Dedifferentiated amniotic fluid mesenchymal stem cell (primary cell): ENCODE measurements at regions not wholly inside any gene's neighbourhood (a gene's known extent, or its start where the extent isn't known, plus 50 kb on each side); places are given as distances from the start of the nearest gene placed in this dataset.

Experiments used
- DNase-seq: peaks from one replicate; pipeline ENCODE4 v3.0.0-alpha.2; 2016; ENCODE audit errors: extremely low spot score

DNA sequence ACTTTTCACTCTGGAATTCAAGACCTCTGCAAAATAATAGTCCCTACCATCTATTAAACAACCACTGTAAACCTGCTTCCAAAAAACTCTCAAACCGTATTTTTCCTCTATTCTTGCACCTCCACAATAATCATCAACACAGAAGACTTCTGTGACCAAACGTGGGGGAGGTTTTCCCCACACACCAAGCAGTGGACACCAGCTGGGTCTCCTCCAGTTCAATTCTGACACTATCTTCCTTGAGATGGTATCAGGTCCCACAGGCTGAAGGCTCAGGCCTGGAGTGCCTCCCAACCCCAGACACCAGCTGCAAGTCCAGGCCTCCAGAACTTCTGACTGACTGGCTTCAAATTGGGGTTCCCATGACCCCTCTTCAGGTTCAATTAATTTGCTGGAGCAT is 89.6 kb upstream of the RAP2B start:
- DNase-seq = no peak

DNA sequence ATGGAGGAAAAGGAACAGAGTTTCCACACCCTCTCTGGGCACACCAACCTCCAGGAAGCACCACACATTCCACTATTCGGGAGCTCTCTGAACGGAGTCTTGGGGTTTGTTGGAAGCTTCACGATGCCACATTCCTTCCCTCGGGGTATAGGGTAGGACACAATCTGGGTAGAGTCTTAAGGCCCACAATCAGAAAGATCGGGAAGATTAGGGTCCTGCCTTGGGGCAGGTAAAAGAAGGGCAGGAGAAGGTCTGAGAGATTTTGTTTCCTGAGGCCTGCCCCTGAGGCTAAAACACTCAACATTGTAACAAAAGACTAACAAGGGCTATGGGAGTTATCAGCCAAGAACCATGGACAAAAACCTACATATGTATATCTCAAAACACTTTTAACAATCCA is 89.2 kb upstream of the RAP2B start:
- no peak for DNase-seq

DNA sequence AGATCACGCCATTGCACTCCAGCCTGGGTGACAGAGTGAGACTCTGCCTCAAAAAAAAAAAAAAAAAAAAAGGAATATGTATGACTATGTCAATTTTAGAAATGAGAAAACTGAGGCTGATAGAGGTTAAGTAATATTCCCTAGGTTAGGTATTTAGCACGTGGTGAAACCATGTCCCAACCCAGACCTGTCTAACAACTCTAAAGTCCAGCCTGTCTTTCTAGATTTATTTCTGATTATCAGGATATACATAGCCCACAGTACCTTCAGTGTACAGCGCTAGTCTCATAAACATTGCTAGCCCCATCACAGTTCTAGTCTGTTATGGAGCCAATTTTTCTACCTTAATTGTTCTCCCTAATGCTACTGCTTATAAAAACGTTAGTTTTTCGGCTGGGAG is 88.4 kb upstream of the RAP2B start:
- no peak for DNase-seq

DNA sequence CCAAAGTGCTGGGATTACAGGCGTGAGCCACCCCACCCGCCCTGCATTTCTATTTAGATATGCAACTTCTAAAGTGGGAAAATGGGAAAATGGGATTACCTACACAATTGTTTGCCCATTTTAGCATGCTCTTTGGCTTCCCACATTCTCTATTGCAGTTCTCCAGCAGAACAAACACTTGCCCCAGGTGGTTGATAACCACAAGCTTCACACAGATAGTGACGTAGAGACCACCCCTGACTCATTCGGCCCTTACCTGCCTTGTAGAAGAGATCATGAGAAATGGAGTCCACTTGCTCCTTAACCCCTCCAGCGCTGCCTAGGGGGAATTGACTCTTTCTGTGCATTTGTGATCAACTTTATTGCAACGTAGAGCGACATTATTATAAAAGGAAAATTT is 83.2 kb upstream of the RAP2B start:
- no peak for DNase-seq

DNA sequence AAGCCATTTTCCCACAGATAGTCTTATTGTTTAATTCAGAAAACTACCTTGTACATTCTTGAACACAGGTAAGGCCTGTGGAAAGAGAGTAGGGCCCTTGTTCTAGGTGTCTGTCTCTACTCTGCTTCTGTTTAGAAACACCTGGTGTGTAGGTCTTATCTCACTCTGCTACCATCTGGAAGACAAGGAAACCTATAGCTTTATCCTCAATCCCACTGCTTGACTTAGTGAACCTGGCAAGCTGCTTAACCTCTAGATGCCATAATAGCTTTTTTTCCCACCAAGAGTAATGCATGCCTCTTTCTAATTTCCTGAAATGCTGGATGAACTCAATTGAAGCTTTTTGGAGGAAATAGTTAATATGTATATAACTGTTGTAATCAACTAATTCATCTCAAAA is 82.6 kb upstream of the RAP2B start:
- no peak for DNase-seq

DNA sequence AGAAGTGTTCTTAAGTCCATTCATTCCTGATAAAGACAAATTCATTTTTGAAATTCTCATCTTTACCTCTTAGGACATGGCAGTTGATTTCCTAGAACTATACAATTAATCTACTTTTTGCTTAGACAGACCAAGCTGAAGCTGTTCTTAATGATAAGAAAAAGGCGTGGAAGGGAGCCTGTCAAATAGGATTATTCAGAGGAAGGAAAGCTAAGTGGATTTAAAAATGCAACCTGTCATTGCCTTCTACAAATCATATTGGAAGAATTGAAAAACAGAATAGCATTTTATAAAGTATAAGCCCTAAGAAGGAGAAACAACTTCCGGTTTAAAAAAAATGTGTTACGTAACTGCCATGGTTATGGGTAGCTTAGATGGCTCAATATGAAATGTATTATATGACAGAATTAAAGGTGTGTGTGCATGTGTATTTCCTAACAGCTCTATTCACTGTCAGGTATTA is 81.2 kb upstream of the RAP2B start:
- DNase-seq = no peak

DNA sequence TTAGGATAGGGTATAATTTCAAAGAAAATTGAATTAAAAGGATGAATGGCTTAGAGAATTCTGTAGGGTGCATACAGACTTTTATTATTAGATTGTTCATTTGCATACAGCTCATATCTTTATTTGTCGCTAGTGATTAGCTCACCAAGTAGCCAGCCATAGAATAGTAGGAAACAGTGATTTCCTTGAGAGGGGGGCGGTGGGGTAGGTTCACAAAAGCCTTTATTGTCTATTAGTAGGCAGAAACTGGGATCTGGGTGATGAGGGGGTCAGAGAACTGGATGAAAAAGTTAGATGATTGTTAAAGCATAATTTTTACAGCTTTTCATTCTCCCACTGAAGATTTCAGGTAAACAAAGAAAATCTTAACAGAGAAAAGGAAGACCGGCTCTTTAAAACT is 77.6 kb upstream of the RAP2B start:
- DNase-seq = no peak

DNA sequence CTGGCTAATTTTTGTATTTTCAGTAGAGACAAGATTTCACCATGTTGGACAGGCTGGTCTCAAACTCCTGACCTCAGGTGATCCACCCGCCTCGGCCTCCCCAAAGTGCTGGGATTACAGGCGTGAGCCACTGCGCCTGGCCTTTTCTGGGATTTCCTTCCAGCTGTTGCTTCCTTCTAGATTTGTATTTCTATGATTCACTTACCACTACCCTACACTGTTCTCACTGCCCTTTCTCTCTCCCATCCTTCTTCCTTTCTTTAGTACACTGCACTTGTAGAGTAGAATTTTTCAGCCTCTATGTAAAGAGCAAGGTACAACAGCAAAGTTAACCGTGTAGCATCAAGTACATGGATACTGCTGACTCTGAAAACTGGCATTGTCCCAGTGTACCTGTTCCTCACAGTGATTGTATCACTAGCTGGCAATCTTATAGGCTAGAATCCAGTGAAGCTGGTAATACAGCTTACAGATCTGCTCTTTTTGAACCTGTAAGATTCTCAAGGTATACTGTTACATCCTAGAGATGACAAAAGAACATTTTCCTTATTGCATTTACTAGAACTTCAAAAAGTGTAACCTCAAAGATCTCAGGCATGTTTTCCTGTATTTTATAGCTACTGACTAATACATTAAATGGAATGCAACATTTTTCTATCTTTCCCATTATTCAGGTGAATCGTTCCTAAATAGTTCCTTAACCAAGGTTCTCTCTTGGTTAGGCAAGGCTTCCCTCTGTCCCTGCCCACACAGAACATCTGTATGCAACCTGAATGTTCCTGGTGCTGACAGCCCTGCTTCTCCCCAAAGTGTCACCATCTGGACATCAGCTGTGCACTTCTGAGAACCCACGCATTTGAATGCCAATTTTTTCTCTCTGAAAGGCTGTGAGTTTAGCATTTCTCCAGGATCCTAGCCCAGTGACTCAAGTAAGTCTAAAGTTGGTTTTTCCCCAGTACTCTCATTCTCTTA is 74.1 kb upstream of the RAP2B start:
- DNase-seq = no peak

DNA sequence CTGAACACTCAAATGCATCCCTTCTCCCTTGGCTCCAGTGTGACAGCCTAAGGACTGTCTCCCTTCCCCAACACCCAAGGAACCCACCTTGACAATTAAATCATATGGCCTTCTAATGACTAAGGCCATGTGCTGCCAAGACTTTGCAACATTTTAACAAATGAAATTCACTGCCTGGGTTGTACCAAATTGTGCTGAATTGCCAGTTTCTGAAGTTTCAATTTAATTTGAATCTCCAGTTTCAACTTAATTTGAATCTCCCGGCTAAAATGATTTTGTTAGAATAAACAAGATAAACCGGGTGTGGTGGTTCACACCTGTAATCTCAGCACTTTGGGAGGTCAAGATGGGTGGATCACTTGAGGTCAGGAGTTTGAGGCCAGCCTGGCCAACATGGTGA is 72.4 kb upstream of the RAP2B start:
- no peak for DNase-seq

DNA sequence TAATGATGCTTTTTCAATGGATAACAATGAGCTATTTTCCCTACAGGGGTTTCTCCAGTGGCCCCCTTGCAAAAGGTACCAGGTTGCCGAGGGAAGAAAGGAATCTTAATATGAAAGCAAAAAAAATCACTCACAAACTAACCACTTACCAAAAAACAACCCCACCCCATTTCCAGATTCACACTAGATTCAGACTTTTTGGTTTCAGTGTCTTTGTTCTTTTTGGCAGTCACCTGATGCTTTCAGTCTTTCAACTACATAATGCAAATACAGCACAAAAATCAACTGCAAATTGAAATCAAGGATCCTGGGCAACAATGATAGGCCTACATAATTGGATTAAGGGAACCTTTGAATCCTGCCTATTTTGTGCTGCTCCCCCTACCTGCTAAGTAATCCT is 71.1 kb upstream of the RAP2B start:
- no peak for DNase-seq

DNA sequence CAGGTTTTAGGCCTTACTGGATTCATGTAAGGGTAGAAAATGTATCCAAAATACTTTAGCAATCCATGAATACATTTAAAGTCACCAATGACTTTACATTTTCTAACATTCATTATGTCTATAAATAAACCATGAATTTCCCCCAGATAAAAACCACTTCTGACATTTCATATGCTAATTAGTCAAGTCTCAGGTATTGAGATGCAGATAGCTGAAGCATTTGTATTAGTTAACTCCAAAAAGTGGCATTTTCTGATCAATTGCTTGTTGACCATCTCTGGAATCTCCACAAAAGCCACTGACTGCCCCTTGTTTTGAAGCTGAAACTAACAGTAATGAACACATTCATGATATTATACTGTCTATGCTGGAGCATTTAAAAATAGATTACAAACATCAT is 68.4 kb upstream of the RAP2B start:
- no peak for DNase-seq

DNA sequence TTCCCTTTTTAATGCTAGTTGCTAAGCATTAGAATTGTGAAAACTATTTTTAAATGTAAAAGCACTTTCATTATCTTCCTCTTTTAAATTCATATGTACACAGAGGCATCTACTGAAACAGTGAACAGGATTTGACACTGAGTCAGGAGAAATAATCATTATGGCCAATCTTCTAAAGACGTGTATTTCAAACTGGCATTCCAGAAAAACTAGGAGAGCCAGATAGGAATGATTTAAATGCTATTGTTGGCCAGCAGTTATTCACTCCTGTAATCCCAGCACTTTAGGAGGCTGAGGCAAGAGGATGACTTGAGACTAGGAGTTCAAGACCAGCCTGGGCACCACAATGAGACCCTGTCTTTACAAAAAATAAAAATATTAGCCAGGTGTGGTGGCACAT is 67.6 kb upstream of the RAP2B start:
- no peak for DNase-seq

DNA sequence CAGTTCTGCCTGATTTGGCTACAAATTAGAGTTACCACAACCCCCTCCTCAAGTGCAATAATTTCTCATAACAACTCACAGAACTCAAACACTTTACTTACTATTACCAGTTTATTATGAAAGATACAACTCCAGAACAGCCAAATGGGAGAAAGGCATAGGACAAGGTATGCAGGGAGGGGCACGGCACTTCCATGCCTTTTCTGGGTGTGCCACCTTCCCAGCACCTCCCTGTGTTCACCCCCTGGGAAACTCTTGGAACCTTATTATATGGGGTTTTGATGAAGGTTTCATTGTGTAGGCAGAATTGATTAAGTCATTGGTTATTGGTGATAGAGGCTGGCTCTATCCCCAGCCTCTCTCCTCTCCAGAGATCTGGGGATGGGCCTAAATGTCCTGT is 66.6 kb upstream of the RAP2B start:
- DNase-seq = no peak

DNA sequence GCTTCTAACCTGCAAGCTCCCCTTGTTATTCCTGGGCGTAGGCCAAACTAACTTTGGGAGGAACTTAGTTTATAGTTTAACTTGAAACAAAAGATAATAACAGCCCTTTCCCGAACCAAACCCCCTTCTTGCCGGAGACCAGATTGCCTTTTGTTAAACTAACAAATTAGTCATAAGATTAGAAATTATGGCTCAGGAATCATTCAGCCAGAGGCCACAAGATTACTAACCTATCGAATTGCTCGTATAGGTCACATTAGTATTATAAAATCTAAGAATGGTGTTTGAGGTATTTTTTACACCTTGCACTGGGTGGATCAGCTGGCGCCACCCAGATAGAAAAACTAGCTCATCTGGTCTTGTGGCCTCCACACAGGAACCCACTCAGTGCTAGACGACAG is 65.3 kb upstream of the RAP2B start:
- no peak for DNase-seq

DNA sequence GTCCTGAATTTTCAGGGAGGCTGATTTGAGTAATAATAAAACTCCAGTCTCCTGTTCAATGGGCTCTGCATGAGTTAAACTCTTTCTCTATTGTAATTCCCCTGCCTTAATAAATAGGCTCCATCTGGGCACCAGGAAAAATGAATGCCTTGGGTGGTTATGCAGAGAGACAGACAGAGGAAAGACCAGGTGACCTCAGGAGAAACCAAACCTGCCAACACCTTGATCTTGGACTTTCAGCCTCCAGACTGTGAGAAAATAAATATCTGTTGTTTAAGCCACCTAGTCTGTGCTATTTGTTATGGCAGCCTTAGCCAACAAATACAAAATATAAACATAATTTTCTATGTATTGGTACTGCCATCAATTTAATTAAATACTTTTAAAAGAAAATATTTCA is 64.8 kb upstream of the RAP2B start:
- DNase-seq = no peak

DNA sequence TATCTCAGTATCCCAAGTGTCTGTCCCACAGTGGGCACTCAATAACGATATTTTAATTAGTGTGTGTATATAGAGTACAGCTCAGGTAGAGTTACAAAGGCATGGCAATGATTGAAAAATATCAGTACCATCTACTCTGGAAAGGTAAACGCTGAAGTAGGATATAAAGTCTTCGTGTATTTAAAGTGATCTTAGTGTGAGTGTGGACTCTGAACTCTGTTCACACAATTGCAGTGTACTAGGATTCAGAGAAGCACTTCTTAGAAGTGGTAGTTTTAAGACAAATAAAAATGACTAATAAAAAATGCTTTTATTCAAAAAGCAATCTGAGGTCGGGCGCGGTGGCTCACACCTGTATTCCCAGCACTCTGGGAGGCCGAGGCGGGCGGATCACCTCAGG is 62.9 kb upstream of the RAP2B start:
- DNase-seq = no peak

DNA sequence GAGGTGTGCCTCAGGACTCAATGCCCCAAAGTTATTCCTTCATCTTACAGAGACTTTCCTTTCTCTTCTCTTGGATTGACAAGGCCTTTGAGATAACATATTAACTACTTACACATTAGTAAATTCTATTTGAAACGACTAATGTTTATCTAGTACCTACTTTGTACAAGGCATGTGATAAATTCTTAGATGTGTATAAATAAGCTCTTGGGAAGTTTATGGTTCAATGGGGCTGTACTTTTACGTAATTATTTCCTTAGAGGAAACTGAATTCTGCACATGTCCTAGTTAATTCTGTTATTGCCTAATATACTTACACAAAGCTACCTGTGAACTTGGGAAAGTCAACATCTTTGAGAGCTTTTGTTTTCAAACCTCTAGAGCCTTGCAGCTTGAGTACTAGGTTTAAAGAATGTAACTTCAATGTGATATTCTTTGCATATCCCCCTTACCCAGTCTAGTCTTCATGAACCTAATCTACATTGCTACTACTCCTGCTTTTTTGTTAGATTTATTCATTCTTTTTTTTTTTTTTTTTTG is 58.5 kb upstream of the RAP2B start:
- no peak for DNase-seq

DNA sequence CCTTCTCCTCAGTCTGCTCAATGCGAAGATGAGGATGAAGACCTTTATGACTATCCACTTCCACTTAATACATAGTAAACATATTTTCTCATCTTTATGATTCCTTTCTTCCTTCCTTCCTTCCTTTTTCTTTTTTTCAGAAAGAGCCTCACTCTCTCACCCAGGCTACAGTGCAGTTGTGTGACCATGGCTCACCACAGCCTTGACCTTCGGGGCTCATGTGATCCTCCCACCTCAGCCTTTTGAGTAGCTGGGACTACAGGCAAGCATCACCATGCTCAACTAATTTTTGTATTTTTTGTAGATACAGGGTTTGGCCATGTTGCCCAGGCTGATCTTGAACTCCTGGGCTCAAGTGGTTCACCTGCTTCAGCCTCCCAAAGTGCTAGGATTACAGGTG is 52.0 kb upstream of the RAP2B start:
- DNase-seq = no peak

DNA sequence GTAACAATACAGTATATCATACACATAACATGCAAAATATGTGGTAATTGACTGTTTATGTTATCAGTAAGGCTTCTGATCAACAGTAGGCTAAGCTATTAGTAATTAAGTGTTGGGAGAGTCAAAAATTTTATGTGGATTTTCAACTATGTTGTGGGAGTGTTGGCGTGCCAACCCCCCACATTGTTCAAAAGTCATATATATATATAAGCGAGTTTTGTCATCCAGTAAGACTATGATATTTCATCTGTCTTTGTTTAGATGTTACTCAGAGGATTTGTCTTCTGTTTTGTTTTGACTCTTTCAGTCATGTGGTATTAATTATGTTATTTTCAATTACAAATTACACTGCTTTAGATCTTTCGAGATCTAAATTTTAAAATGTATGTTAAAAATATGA is 51.0 kb upstream of the RAP2B start:
- no peak for DNase-seq
